ENCODE measurements at regions not wholly inside any gene's neighbourhood (a gene's known extent, or its start where the extent isn't known, plus 50 kb on each side); places are given as distances from the start of the nearest gene placed in this dataset.

DNA sequence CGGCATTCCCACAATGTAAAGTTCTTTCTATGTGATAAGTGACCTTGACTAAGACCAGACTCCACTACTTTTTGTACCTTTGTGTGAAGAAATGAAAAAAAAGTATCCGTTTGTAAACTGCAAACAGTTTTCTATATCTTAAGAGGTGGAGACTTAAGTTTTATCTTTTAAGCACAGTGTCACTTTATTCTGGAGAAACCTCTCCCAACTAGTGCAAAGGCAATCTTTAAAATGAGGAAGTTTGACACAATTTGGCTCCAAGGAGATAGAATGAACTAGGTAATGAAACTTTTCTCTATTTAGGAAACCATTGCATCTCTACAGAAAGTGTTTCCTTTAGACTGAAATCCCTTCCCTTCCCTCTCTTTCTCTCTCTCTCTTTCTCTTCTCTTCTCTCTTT, 122.9 kb downstream of the SAMD9 start:
- no peak for DNase-seq (ENCODE audit: low read depth)
- TF ChIP-seq, protein P1, sequence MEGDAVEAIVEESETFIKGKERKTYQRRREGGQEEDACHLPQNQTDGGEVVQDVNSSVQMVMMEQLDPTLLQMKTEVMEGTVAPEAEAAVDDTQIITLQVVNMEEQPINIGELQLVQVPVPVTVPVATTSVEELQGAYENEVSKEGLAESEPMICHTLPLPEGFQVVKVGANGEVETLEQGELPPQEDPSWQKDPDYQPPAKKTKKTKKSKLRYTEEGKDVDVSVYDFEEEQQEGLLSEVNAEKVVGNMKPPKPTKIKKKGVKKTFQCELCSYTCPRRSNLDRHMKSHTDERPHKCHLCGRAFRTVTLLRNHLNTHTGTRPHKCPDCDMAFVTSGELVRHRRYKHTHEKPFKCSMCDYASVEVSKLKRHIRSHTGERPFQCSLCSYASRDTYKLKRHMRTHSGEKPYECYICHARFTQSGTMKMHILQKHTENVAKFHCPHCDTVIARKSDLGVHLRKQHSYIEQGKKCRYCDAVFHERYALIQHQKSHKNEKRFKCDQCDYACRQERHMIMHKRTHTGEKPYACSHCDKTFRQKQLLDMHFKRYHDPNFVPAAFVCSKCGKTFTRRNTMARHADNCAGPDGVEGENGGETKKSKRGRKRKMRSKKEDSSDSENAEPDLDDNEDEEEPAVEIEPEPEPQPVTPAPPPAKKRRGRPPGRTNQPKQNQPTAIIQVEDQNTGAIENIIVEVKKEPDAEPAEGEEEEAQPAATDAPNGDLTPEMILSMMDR (IDR thresholded peaks at IDR 0.05; ENCODE audit: low read depth, low read length, missing control alignments), result no peak
- no peak overlapping the region for H3K4me3 ChIP-seq (ENCODE audit: low read depth, low read length)
- in situ Hi-C loops (cut with HindIII; ENCODE audit: low sequenced_read_pairs), result no loop called here

DNA sequence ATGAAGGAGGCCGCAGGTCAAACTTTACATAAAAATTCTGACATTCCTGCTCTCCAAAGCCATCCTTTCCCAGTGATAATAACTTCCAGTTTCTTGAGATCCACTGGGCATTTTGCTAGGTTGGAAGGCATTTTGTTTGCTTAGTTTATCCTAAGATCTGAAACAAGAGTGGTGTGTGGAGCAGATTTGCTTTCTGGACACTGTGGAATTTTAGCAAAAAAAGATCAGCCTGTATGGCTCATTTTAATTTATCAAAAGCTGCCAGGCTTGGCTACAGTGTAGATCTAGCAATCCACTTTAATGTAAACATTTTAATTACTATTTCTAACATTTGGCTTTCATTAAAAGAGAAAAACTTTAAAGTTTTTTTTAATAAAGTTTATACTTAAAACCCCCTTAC, 124.8 kb downstream of the SAMD9 start:
- DNase-seq (ENCODE audit: low read depth), result no peak
- no peak overlapping the region for H3K4me3 ChIP-seq (ENCODE audit: low read depth, low read length)
- in situ Hi-C loops (cut with HindIII; ENCODE audit: low sequenced_read_pairs), result no loop called here
- TF ChIP-seq, protein P1 (IDR thresholded peaks at IDR 0.05; ENCODE audit: low read depth, low read length, missing control alignments), result no peak

DNA sequence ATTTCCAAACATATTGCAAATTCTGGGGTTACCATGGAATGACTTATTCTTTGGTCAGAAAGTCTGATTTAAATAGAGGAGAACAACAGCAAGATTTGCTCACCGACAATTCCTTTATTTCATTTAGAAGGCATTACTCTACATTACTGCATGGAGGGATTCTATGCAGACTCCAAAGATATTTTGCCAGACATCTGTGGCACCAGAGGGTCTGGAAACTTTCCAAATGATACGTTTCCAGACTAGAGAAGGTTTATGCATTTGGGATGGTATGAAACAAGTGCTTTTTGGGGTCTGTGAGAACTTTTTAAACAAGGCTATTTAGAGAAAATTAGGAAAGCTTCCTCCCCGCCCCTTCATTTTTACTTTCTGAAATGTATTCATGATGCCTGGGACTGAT, 125.3 kb downstream of the SAMD9 start:
- no peak overlapping the region for H3K4me3 ChIP-seq (ENCODE audit: low read depth, low read length)
- in situ Hi-C loops (cut with HindIII; ENCODE audit: low sequenced_read_pairs), result no loop called here
- TF ChIP-seq, protein P1 (IDR thresholded peaks at IDR 0.05; ENCODE audit: low read depth, low read length, missing control alignments), result no peak
- no peak for DNase-seq (ENCODE audit: low read depth)

DNA sequence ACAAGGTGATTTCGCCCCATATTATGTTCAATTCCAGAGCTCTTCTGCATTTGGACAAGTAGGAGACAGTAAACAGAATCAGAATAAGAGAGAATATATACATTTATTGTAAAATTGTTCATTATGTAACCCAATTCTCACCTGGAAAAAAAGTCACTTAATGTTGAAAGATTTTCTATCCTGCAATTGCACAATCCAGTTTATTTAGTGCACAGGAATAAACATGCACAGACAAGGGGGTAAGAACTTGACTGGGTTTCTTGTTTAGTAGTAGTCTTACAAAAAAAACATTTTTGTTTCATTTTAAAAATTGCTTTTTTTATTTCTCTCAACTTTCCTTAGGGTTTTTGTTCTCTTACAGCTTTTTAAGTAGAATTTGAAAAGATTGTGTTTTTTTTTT, 126.6 kb downstream of the SAMD9 start:
- H3K4me3 ChIP-seq (ENCODE audit: low read depth, low read length), result no peak overlapping the region
- TF ChIP-seq, protein P1 (IDR thresholded peaks at IDR 0.05; ENCODE audit: low read depth, low read length, missing control alignments), result no peak
- DNase-seq (ENCODE audit: low read depth), result no peak
- in situ Hi-C loops (cut with HindIII; ENCODE audit: low sequenced_read_pairs), result no loop called here

DNA sequence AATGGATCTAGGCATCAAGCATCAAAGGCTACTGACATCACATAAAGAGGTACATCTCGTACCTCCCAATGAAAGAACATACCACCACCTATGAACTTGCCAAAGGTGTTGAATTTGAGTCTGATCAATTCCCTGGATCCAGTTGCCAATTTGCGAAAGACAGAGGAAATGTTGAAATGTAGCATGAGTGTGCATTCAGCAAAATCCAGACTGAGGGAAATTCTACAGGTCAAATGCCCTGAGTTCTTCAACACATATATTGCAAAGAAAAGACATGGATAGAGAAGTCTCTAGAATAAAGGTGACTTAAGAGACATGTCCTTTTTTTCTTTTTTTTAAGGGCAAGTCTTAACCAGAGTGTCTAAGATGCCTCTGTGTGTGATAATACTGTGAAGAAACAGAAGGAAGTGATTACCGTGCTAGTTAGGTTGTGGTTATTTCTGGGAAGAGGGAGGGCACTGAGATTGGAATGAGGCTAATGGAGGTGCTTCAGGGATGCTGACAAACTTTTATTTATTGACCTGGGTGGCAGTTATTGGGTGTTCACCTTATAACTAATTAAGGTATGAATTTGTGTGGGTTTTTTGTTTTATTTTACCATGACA, 128.7 kb downstream of the SAMD9 start:
- TF ChIP-seq, protein P1 (IDR thresholded peaks at IDR 0.05; ENCODE audit: low read depth, low read length, missing control alignments), result no peak
- in situ Hi-C loops (cut with HindIII; ENCODE audit: low sequenced_read_pairs), result no loop called here
- H3K4me3 ChIP-seq (ENCODE audit: low read depth, low read length), result no peak overlapping the region
- DNase-seq (ENCODE audit: low read depth), result no peak

DNA sequence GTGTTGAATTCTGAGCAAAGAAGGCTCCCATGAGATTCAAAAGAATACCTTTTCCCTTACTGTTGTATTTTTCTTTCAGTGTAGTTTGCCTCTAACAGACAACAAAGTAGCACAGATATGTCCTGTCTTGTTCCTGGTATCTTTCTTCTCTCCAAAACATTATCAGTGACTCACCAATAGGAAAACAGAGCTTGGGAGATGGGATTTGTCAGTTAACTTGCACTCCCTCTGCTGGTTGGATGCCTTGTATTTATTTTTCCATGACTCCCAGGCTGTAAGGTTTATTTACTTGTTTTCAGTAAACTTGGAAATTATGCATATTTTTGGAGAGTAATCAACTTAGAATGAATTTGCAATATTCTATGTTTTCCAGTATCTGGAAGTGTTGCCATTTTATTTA, 129.7 kb downstream of the SAMD9 start:
- TF ChIP-seq, protein P1 (IDR thresholded peaks at IDR 0.05; ENCODE audit: low read depth, low read length, missing control alignments), result peak; percentile 47
- in situ Hi-C loops (cut with HindIII; ENCODE audit: low sequenced_read_pairs), result no loop called here
- no peak overlapping the region for H3K4me3 ChIP-seq (ENCODE audit: low read depth, low read length)
- DNase-seq (ENCODE audit: low read depth), result peak; percentile 27
